H1 (cell line): ENCODE measurements at regions not wholly inside any gene's neighbourhood (a gene's known extent, or its start where the extent isn't known, plus 50 kb on each side); places are given as distances from the start of the nearest gene placed in this dataset.

Experiments
- CTCF ChIA-PET: fragments of 300-600 bp; sonication (Branson Sonifier 250); formaldehyde crosslinking; loops from one replicate; lab custom pipeline; 2021; ENCODE audit not compliant: partially characterized antibody; lab: Charles Lee
- POLR2A ChIA-PET: fragments of 300-600 bp; sonication (Branson Sonifier 250); formaldehyde crosslinking; loops from one replicate; lab custom pipeline; 2021; ENCODE audit warnings: inconsistent platforms; ENCODE audit not compliant: partially characterized antibody; lab: Charles Lee
- DNase-seq, 2 experiments: peaks; one replicate each; pipeline versions ENCODE4 v3.0.0 to v3.0.0-alpha.2; 2010 to 2022; ENCODE audit warnings: low spot score in 2 of 2, low read depth in 1 of 2, mixed read lengths in 1 of 2
- FAIRE-seq: peaks from 2 replicates; lab custom pipeline; 2011; peaks lifted over from hg19 to GRCh38; lab: Jason Lieb, UNC
- H2AFZ ChIP-seq: 2 replicates; pipeline ENCODE4 v1.8.1; 2012; ENCODE audit warnings: low read length, inconsistent platforms
- H2AK5ac ChIP-seq: 2 replicates; pipeline ENCODE4 v1.6.1; 2013; ENCODE audit warnings: low read depth, low read length
- H2BK120ac ChIP-seq: replicated peaks from 2 replicates; pipeline ENCODE3; 2013; ENCODE audit warnings: low read depth, low read length, inconsistent platforms
- H2BK12ac ChIP-seq: 2 replicates; pipeline ENCODE4 v1.6.1; 2013; ENCODE audit warnings: low read depth, low read length
- H2BK15ac ChIP-seq: 2 replicates; pipeline ENCODE4 v1.6.1; 2013; ENCODE audit warnings: low read length
- H2BK20ac ChIP-seq: 2 replicates; pipeline ENCODE4 v1.6.1; 2013; ENCODE audit warnings: low read length
- H2BK5ac ChIP-seq: 2 replicates; pipeline ENCODE4 v1.6.1; 2013; ENCODE audit warnings: low read depth, low read length
- H3K14ac ChIP-seq: 2 replicates; pipeline ENCODE4 v1.6.1; 2013; ENCODE audit warnings: inconsistent platforms; ENCODE audit not compliant: insufficient read length
- H3K18ac ChIP-seq: 2 replicates; pipeline ENCODE4 v1.6.1; 2013; ENCODE audit warnings: low read length; ENCODE audit errors: extremely low read depth
- H3K23ac ChIP-seq: 2 replicates; pipeline ENCODE4 v1.6.1; 2013; ENCODE audit warnings: inconsistent platforms; ENCODE audit not compliant: insufficient read length
- H3K23me2 ChIP-seq: 2 replicates; pipeline ENCODE4 v1.6.1; 2013; ENCODE audit warnings: low read depth, low read length
- H3K27ac ChIP-seq: 2 replicates; pipeline ENCODE4 v1.6.1; 2011; ENCODE audit warnings: low read depth, low read length, inconsistent platforms
- H3K27me3 ChIP-seq, 4 experiments: replicated peaks in 1 of 4; 1 replicate in 1 of 4; 2 replicates in 3 of 4; pipeline versions ENCODE4 v1.6.1 to v1.8.1; 2011 to 2013; ENCODE audit warnings: low read length in 3 of 4, mild to moderate bottlenecking in 3 of 4, inconsistent platforms in 2 of 4, mixed read lengths in 2 of 4, moderate library complexity in 1 of 4; ENCODE audit not compliant: control insufficient read depth in 3 of 4, insufficient read depth in 3 of 4; ENCODE audit errors: extremely low read depth in 1 of 4
- H3K36me3 ChIP-seq, 4 experiments: 2 replicates each; pipeline versions ENCODE4 v1.6.1 to v1.8.1; 2011 to 2013; ENCODE audit warnings: mild to moderate bottlenecking in 4 of 4, low read length in 3 of 4, moderate library complexity in 2 of 4, control low read depth in 1 of 4, inconsistent platforms in 1 of 4; ENCODE audit not compliant: insufficient read depth in 4 of 4, control insufficient read depth in 2 of 4
- H3K4ac ChIP-seq: replicated peaks from 2 replicates; pipeline ENCODE3; 2013; ENCODE audit warnings: low read length, low read depth, mixed read lengths, inconsistent platforms; ENCODE audit not compliant: insufficient read length
- H3K4me1 ChIP-seq, 4 experiments: replicated peaks in 1 of 4; 1 replicate in 1 of 4; 2 replicates in 3 of 4; pipeline versions ENCODE4 v1.6.1 to v1.8.1; 2011 to 2013; ENCODE audit warnings: low read length in 3 of 4, inconsistent platforms in 2 of 4, mixed read lengths in 1 of 4; ENCODE audit not compliant: insufficient read depth in 4 of 4, control insufficient read depth in 3 of 4
- H3K4me2 ChIP-seq, 2 experiments: 2 replicates each; pipeline versions ENCODE4 v1.6.1 to v1.8.1; 2011 to 2013; ENCODE audit warnings: low read depth in 2 of 2, low read length in 2 of 2, control low read depth in 1 of 2, inconsistent platforms in 1 of 2, mild to moderate bottlenecking in 1 of 2; ENCODE audit not compliant: insufficient read depth in 1 of 2
- H3K4me3 ChIP-seq, 4 experiments: fragments of 200-600, 300-600 bp in 1 of 4; sonication (generic), shearing (Covaris generic), sonication (Bioruptor Twin) in 1 of 4; 2 replicates each; pipeline versions ENCODE4 v1.5.1 to v1.8.1; 2011 to 2016; ENCODE audit warnings: low read length in 4 of 4, low read depth in 3 of 4, control low read depth in 2 of 4, inconsistent platforms in 2 of 4, mild to moderate bottlenecking in 2 of 4, mixed read lengths in 1 of 4, moderate library complexity in 1 of 4; ENCODE audit not compliant: insufficient read depth in 2 of 4; ENCODE audit errors: extremely low read depth in 1 of 4
- H3K56ac ChIP-seq: replicated peaks from 2 replicates; pipeline ENCODE3; 2013; ENCODE audit warnings: low read depth, mild to moderate bottlenecking, mixed read lengths, low read length, inconsistent platforms; ENCODE audit not compliant: insufficient read length
- H3K79me1 ChIP-seq: 2 replicates; pipeline ENCODE4 v1.6.1; 2013; ENCODE audit warnings: low read depth, low read length, control low read depth
- H3K79me2 ChIP-seq, 2 experiments: 2 replicates each; pipeline versions ENCODE4 v1.6.1 to v1.8.1; 2012 to 2013; ENCODE audit warnings: low read length in 2 of 2, mild to moderate bottlenecking in 2 of 2, inconsistent platforms in 1 of 2; ENCODE audit not compliant: insufficient read depth in 2 of 2, control insufficient read depth in 1 of 2
- H3K9ac ChIP-seq, 4 experiments: replicated peaks in 1 of 4; 1 replicate in 1 of 4; 2 replicates in 3 of 4; pipeline versions ENCODE4 v1.6.1 to v1.8.1; 2011 to 2013; ENCODE audit warnings: low read depth in 3 of 4, low read length in 3 of 4, control low read depth in 2 of 4, mild to moderate bottlenecking in 2 of 4, moderate library complexity in 2 of 4, inconsistent platforms in 1 of 4; ENCODE audit errors: extremely low read depth in 1 of 4
- H3K9me3 ChIP-seq, 2 experiments: 2 replicates each; pipeline versions ENCODE4 v1.6.1 to v1.8.1; 2012 to 2013; ENCODE audit warnings: mild to moderate bottlenecking in 2 of 2, moderate library complexity in 2 of 2, control low read depth in 1 of 2, inconsistent platforms in 1 of 2, low read depth in 1 of 2, low read length in 1 of 2, mixed read lengths in 1 of 2; ENCODE audit not compliant: insufficient read depth in 2 of 2
- H4K20me1 ChIP-seq, 2 experiments: replicated peaks in 1 of 2; 2 replicates each; pipeline versions ENCODE3 to v1.8.1; 2011 to 2013; ENCODE audit warnings: inconsistent platforms in 2 of 2, low read length in 2 of 2, mild to moderate bottlenecking in 1 of 2; ENCODE audit not compliant: insufficient read depth in 2 of 2, control insufficient read depth in 1 of 2
- H4K5ac ChIP-seq: 2 replicates; pipeline ENCODE4 v1.6.1; 2013; ENCODE audit warnings: low read length, low read depth, mixed read lengths, inconsistent platforms; ENCODE audit not compliant: insufficient read length
- H4K8ac ChIP-seq: 2 replicates; pipeline ENCODE4 v1.8.0; 2013; ENCODE audit warnings: mild to moderate bottlenecking, moderate library complexity, low read length, inconsistent platforms; ENCODE audit not compliant: insufficient read depth; ENCODE audit errors: extremely low read depth
- H4K91ac ChIP-seq: replicated peaks from 2 replicates; pipeline ENCODE3; 2013; ENCODE audit warnings: low read length, mixed read lengths, inconsistent platforms; ENCODE audit not compliant: insufficient read length
- ATF3 ChIP-seq: IDR thresholded peaks from 2 replicates; pipeline ENCODE4 v1.6.1; 2011; ENCODE audit warnings: low read depth, mild to moderate bottlenecking, low read length; ENCODE audit not compliant: insufficient read depth
- BACH1 ChIP-seq: IDR thresholded peaks from 2 replicates; pipeline ENCODE4 v1.6.1; 2012; ENCODE audit warnings: low read length, improper control_type of control experiment
- BCL11A ChIP-seq, 2 experiments: IDR thresholded peaks; one replicate each; pipeline ENCODE4 v1.6.1; 2011; ENCODE audit warnings: low read depth in 2 of 2, low read length in 2 of 2, mild to moderate bottlenecking in 2 of 2
- HDAC2 ChIP-seq, 2 experiments: fragments of 300-600 bp in 1 of 2; sonication (generic) in 1 of 2; IDR thresholded peaks; 2 replicates each; pipeline ENCODE4 v1.6.1; 2011 to 2012; ENCODE audit warnings: low read depth in 2 of 2, low read length in 2 of 2, mild to moderate bottlenecking in 2 of 2, moderate library complexity in 2 of 2, borderline replicate concordance in 1 of 2, inconsistent platforms in 1 of 2
- JUN ChIP-seq: IDR thresholded peaks from 2 replicates; pipeline ENCODE4 v1.6.1; 2011; ENCODE audit warnings: low read depth, mild to moderate bottlenecking, improper control_type of control experiment, low read length
- JUND ChIP-seq: IDR thresholded peaks from 2 replicates; pipeline ENCODE4 v1.6.1; 2011; ENCODE audit warnings: mild to moderate bottlenecking, improper control_type of control experiment, low read length
- KDM4A ChIP-seq: IDR thresholded peaks from one replicate; pipeline ENCODE4 v1.7.1; 2012; ENCODE audit warnings: low read depth, mild to moderate bottlenecking, moderate library complexity, low read length, inconsistent platforms; ENCODE audit not compliant: severe bottlenecking
- MAFK ChIP-seq: IDR thresholded peaks from 2 replicates; pipeline ENCODE4 v1.6.1; 2012; ENCODE audit warnings: low read depth, mild to moderate bottlenecking, improper control_type of control experiment, low read length
- SIN3A ChIP-seq, 2 experiments: IDR thresholded peaks in 1 of 2; conservative IDR thresholded peaks in 1 of 2; 2 replicates each; pipeline ENCODE4 v1.6.1; 2011 to 2012; ENCODE audit warnings: low read length in 2 of 2, improper control_type of control experiment in 1 of 2, low read depth in 1 of 2, mild to moderate bottlenecking in 1 of 2
- TBP ChIP-seq: IDR thresholded peaks from 2 replicates; pipeline ENCODE4 v1.6.1; 2011; ENCODE audit warnings: low read depth, low read length, improper control_type of control experiment
- TEAD4 ChIP-seq: IDR thresholded peaks from 2 replicates; pipeline ENCODE4 v1.6.1; 2012; ENCODE audit warnings: low read depth, low read length, inconsistent platforms, mixed read lengths
- USF2 ChIP-seq: IDR thresholded peaks from 2 replicates; pipeline ENCODE4 v1.6.1; 2011; ENCODE audit warnings: low read length, improper control_type of control experiment
- WGBS, 2 experiments: shearing (Covaris generic) in 1 of 2; methylation state at CpG; one replicate each; pipeline versions ENCODE4 v1.1.6 to v1.1.7; 2013 to 2015; ENCODE audit warnings: low lambda C conversion rate in 2 of 2, mixed read lengths in 2 of 2, inconsistent platforms in 1 of 2, low coverage in 1 of 2, missing lambda C conversion rate in 1 of 2; ENCODE audit not compliant: insufficient replicate concordance in 2 of 2, insufficient coverage in 1 of 2, insufficient read length in 1 of 2; ENCODE audit errors: extremely low coverage in 1 of 2, missing lambda C conversion rate in 1 of 2; 5-methylcytosine and 5-hydroxymethylcytosine counted together

GRCh38 chr16:86314402-86315025, 195.8 kb upstream of the FOXF1 start:
- DNase-seq (no peak), FAIRE-seq (no peak)
- Histone ChIP-seq H3K27me3 (no peaks in the 10 kb centered on the region), H2AFZ (no peak overlapping the region), H2BK20ac (no peak overlapping the region), H3K23ac (no peak overlapping the region), H3K4ac (no peak overlapping the region), H3K9ac (no peak overlapping the region), H4K91ac (no peak overlapping the region), H3K79me2 (no peaks in the 10 kb centered on the region), H3K36me3 (no peaks in the 10 kb centered on the region), H4K20me1 (no peaks in the 10 kb centered on the region), H3K4me1 (no peaks in the 10 kb centered on the region; a peak in 1 of 7 replicates), H2BK5ac (no peak overlapping the region), H3K4me3 (no peak overlapping the region), H3K79me1 (no peaks in the 10 kb centered on the region), H3K14ac (no peak overlapping the region), H3K56ac (no peak overlapping the region), H3K4me2 (no peak overlapping the region), H3K18ac (no peak overlapping the region), H2BK120ac (no peak overlapping the region), H2BK12ac (no peak overlapping the region), H3K23me2 (no peaks in the 10 kb centered on the region), H4K5ac (no peak overlapping the region), H2BK15ac (no peak overlapping the region), H2AK5ac (no peak overlapping the region), H3K9me3 (no peaks in the 10 kb centered on the region), H3K27ac (no peak overlapping the region), H4K8ac (no peak overlapping the region)
- 93% methylated on average over 14 of the region's 15 CpGs; no CpG with 5 or more reads in 1 of the 2 experiments for WGBS, 2 experiments
- ChIA-PET CTCF (interaction anchor here (0.8 to 1.6 kb wide), 3 partner anchors 26 to 242 kb away, joined by 3 to 4 read pairs (median 4); no protein-coding TSS in a partner anchor), POLR2A (no interaction called here)
- TF ChIP-seq ATF3 = no peak
- no peak for TF ChIP-seq USF2
- TF ChIP-seq KDM4A = no peak
- no peak for TF ChIP-seq TBP
- TF ChIP-seq JUND = no peak
- no peak for TF ChIP-seq BACH1
- TF ChIP-seq JUN = no peak
- TF ChIP-seq BCL11A (IDR thresholded peaks at IDR 0.05; ENCODE audit: low read depth in 2 of 2, low read length in 2 of 2) = no peak
- TF ChIP-seq SIN3A (conservative IDR thresholded peaks at IDR 0.05 in 1 of 2, IDR thresholded peaks at IDR 0.05 in 1 of 2; ENCODE audit: low read depth in 1 of 2, low read length in 2 of 2) = no peak
- TF ChIP-seq TEAD4 = no peak
- TF ChIP-seq MAFK = no peak
- no peak for TF ChIP-seq HDAC2 (IDR thresholded peaks at IDR 0.05; ENCODE audit: borderline replicate concordance in 1 of 2, low read depth in 2 of 2, low read length in 2 of 2)
